C4-2B (cell line): ENCODE measurements at regions not wholly inside any gene's neighbourhood (a gene's known extent, or its start where the extent isn't known, plus 50 kb on each side); places are given as distances from the start of the nearest gene placed in this dataset.

ENCODE experiments used
- H3K27ac ChIP-seq: fragments of 450-650 bp; 2 replicates; pipeline ENCODE4 v1.5.1; 2017
- ZFX ChIP-seq: fragments of 450-650 bp; IDR thresholded peaks from 2 replicates; pipeline ENCODE4 v1.6.1; 2017
- TF ChIP-seq, protein P1 (sequence below): fragments of 450-650 bp; conservative IDR thresholded peaks from 2 replicates; pipeline ENCODE4 v1.5.1; 2017; ENCODE audit warnings: mild to moderate bottlenecking

GRCh38 chr2:176851200-176851888 lies 361.2 kb upstream of the HNRNPA3 start:
- no peak for TF ChIP-seq ZFX
- TF ChIP-seq, protein P1, sequence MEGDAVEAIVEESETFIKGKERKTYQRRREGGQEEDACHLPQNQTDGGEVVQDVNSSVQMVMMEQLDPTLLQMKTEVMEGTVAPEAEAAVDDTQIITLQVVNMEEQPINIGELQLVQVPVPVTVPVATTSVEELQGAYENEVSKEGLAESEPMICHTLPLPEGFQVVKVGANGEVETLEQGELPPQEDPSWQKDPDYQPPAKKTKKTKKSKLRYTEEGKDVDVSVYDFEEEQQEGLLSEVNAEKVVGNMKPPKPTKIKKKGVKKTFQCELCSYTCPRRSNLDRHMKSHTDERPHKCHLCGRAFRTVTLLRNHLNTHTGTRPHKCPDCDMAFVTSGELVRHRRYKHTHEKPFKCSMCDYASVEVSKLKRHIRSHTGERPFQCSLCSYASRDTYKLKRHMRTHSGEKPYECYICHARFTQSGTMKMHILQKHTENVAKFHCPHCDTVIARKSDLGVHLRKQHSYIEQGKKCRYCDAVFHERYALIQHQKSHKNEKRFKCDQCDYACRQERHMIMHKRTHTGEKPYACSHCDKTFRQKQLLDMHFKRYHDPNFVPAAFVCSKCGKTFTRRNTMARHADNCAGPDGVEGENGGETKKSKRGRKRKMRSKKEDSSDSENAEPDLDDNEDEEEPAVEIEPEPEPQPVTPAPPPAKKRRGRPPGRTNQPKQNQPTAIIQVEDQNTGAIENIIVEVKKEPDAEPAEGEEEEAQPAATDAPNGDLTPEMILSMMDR = no peak
- H3K27ac ChIP-seq = no peak overlapping the region

GRCh38 chr2:176851889-176852483 lies 360.6 kb upstream of the HNRNPA3 start:
- H3K27ac ChIP-seq = no peak overlapping the region
- TF ChIP-seq ZFX = no peak

- no peak overlapping the region for H3K27ac ChIP-seq
- no peak for TF ChIP-seq ZFX
- TF ChIP-seq, protein P1 = no peak
Measured at GRCh38 chr2:176852667-176853066, 359.9 kb upstream of the HNRNPA3 start.

DNA sequence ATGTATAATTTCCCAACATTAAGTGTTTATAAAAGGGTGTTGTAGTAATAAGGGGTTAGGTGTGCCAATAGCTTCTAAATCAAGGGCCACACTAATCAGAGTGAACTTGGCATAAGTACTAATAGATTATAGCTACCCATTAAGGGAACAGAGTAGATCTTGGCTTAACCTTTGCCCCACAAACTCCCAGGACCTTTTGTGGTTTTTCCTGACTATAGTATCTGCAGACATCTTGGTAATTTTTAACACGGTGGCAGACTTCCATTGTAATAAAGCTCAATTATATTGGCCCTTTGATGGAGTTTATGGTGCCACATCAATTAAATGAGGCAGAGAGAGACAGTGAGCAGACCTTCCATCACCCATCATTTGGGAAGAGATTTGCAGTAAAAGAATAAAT lies 358.5 kb upstream of the HNRNPA3 start:
- no peak overlapping the region for H3K27ac ChIP-seq
- TF ChIP-seq ZFX = no peak
- TF ChIP-seq, protein P1 = no peak

GRCh38 chr2:176854878-176855277 lies 357.7 kb upstream of the HNRNPA3 start:
- H3K27ac ChIP-seq = no peak overlapping the region
- TF ChIP-seq, protein P1 = no peak
- no peak for TF ChIP-seq ZFX

DNA sequence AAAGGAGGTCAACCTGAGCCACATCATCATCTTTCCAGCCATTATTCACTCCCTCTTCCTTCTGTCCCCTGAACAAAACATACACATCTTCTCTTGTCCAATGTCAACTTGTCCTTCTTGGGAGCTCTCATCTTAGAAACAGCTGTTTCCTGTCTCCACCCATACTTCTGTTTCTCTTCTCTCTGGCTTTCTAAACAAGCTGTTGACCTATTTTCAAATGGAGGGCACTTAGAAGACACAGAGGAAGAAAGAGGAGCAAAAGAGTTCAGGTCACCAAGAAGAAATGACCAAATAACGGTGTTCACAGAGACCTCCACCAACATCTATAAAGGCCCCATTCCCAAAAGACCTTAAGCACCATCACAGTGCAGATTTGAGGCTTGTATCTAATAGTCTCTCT lies 355.9 kb upstream of the HNRNPA3 start:
- TF ChIP-seq, protein P1 = no peak
- TF ChIP-seq ZFX = no peak
- no peak overlapping the region for H3K27ac ChIP-seq

DNA sequence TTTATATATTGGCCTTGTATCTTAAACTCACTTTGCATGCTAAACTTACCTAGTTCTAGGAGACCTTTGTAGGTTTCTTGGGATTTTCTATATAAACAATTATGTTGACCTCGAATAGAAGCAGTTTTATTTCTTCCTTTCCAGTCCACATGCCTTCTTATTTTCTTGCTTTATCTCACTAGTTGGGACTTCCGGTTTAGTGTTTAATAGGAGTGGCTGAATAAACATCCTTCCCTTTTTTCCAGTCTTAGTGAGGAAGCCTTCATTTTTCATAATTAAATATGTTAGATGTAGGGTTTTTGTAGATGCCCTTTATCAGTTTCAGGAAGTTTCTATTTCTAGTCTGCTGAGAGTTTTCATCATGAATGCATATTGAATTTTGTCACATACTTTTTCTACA lies 347.3 kb upstream of the HNRNPA3 start:
- no peak overlapping the region for H3K27ac ChIP-seq
- no peak for TF ChIP-seq ZFX
- TF ChIP-seq, protein P1 = no peak

DNA sequence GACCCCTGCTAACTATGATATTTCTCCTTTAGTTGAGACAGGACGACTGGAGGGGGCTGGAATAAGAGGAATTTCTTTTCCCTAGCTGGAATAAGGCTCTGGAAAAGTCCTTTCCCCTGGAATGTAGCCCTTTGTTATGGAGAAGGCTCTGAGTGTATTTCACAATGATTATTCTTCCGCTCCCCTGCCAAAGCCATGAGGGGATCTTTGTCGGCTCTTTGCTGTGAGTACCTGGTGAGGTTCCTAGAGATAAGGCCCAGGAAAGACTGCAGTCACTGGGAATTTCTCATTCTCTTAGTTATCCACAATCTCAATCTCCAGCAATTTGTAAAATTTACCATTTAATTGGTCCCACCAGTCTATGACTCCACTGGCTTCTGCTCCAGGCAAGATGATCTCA lies 340.2 kb upstream of the HNRNPA3 start:
- no peak overlapping the region for H3K27ac ChIP-seq

More for the DNA sequence above, 340.2 kb upstream of the HNRNPA3 start:
- TF ChIP-seq ZFX = no peak
- TF ChIP-seq, protein P1 = no peak
